Mononuclear cell (primary cell): ENCODE measurements at regions not wholly inside any gene's neighbourhood (a gene's known extent, or its start where the extent isn't known, plus 50 kb on each side); places are given as distances from the start of the nearest gene placed in this dataset.
"Not testable (repeated sequence)": the region's sequence is repeated elsewhere in the genome, so short reads cannot be mapped to it uniquely, and the experiment has no call there.

Experiments
- H3K27me3 ChIP-seq: 2 replicates; pipeline ENCODE4 v1.6.0; 2011; ENCODE audit warnings: low read length, control low read depth; ENCODE audit not compliant: insufficient read depth
- H3K4me1 ChIP-seq: 2 replicates; pipeline ENCODE4 v1.5.1; 2011; ENCODE audit warnings: mild to moderate bottlenecking, low read length, control low read depth; ENCODE audit not compliant: insufficient read depth
- H3K4me3 ChIP-seq: 2 replicates; pipeline ENCODE4 v1.5.1; 2011; ENCODE audit warnings: mild to moderate bottlenecking, low read length, moderate library complexity
- H3K9me3 ChIP-seq: 2 replicates; pipeline ENCODE4 v1.5.1; 2011; ENCODE audit warnings: low read depth, mild to moderate bottlenecking, control low read depth, low read length

- H3K9me3 ChIP-seq, result peaks cover 7% of the 10 kb centered on the region
- H3K4me3 ChIP-seq, result no peak overlapping the region
- H3K27me3 ChIP-seq, result no peaks in the 10 kb centered on the region
- H3K4me1 ChIP-seq, result no peaks in the 10 kb centered on the region
These were observed 97.1 kb upstream of the TMEM178A start for GRCh38 chr2:39568561-39569006.

DNA sequence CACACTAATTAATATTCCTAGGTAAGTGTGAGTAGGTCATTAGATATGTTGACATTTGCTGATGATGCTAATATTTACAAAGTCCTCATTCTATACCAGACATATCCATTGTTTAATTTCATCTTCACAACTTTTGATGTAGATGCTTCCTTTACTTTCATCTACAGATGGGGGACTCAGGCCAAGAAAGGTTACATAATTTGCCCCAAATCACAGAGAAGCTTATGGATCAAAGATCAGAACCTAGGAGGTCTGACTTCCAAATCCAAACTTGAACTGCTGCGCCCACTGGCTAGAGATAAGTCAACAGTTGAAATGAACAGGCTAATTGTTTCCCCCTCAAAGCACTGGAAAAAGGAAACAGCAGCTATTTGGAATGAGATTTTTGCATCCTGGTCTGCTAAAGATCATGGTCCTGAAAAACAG is 95.6 kb upstream of the TMEM178A start:
- Histone ChIP-seq H3K4me3 (no peak overlapping the region), H3K9me3 (no peaks in the 10 kb centered on the region), H3K4me1 (no peaks in the 10 kb centered on the region), H3K27me3 (no peaks in the 10 kb centered on the region)

DNA sequence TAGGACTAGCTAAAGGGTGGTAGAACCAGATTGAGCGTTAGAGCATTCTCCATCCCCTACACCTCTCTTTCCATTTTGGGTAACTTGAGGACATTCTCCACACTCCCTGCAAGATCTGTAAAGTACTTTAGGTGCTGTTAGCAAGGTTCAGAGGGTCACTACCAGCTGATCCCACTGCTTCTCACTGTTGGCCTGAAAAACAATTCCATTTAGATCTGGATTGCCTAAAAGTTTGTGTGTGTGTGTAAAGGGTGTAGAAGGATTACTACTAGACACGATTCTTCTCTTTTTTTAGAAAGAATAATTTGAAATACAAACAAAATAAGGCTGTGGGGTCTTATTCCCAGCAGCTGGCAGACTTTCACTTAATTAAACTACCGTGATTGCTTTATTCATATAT is 95.1 kb upstream of the TMEM178A start:
- Histone ChIP-seq H3K27me3 (no peaks in the 10 kb centered on the region), H3K4me3 (no peak overlapping the region), H3K9me3 (no peaks in the 10 kb centered on the region), H3K4me1 (no peaks in the 10 kb centered on the region)

DNA sequence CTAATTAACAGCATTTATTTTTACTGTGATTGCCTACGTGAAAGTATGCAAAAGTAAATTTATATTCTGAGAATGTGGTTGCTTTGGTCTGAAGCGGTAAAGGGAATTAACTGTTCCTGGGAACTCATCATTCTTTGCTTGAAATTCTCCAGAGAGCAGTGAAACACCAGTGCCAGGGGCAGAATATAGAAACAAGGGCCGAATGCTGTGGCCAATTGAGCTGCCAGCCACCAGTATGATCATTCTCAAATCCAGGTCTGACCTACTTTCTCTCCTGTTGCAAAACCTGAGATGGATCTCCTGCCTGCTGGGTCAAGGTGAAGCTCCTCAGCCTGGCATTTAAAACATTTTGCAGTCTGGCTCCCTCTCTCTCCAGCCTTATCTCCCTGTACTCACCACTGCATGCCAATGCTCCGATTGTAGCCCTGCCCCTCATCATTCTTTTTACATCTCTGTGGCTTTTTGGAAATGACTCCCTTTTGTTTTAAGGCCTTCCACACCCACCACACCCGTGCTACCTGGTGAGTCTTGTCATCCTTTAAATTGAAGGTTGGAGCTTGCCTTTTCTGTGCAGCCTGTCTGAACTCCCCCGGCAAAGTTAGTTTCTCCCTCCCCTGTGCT is 94.5 kb upstream of the TMEM178A start:
- no peak overlapping the region for H3K4me3 ChIP-seq
- H3K9me3 ChIP-seq, result no peaks in the 10 kb centered on the region
- H3K27me3 ChIP-seq, result no peaks in the 10 kb centered on the region
- H3K4me1 ChIP-seq, result no peaks in the 10 kb centered on the region

DNA sequence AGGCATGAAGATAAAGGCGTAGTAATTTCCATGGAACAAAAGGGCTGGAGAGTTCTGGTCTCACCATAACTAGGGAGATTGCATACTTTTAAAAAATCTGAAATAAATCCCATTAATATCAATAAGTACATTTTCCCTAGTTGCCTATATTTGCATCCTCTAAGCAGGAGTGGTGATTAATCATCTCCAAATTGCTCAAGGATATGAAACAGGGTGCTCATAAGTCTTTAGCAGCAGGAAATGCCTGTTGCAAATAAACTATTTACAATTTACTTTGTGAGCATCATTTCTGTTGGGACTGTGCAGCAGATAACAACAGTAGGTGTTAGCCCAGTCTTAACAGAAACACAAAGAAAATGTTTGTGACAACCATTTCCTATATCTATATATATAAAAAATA is 92.4 kb upstream of the TMEM178A start:
- Histone ChIP-seq H3K4me1 (no peaks in the 10 kb centered on the region), H3K9me3 (no peaks in the 10 kb centered on the region), H3K27me3 (no peaks in the 10 kb centered on the region), H3K4me3 (no peak overlapping the region)

DNA sequence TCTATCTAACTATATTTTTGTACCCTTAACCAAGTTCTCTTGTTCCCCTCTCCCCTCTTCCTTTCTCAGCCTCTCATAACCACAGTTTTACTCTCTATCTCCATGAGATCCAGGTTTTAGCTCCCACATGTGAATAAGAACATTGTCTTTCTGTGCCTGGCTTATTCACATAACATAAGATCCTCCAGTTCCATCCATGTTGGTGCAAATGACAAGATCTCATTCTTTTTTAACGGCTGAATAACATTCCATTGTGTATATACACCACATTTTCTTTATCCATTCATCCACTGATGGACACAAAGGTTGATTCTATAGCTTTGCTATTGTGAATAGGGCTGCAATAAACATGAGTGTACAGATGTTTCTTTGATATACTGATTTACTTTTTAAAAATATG is 83.9 kb upstream of the TMEM178A start:
- no peak overlapping the region for H3K4me3 ChIP-seq
- no peaks in the 10 kb centered on the region for H3K4me1 ChIP-seq
- H3K27me3 ChIP-seq, result no peaks in the 10 kb centered on the region
- no peaks in the 10 kb centered on the region for H3K9me3 ChIP-seq

GRCh38 chr2:39583213-39583612 is 82.5 kb upstream of the TMEM178A start:
- no peaks in the 10 kb centered on the region for H3K9me3 ChIP-seq
- H3K4me1 ChIP-seq, result no peaks in the 10 kb centered on the region
- H3K27me3 ChIP-seq, result no peaks in the 10 kb centered on the region
- no peak overlapping the region for H3K4me3 ChIP-seq

- H3K4me3 ChIP-seq, result no peak overlapping the region
- no peaks in the 10 kb centered on the region for H3K27me3 ChIP-seq
- H3K4me1 ChIP-seq, result no peaks in the 10 kb centered on the region
- no peaks in the 10 kb centered on the region for H3K9me3 ChIP-seq
These were observed 81.9 kb upstream of the TMEM178A start for GRCh38 chr2:39583781-39584180.

DNA sequence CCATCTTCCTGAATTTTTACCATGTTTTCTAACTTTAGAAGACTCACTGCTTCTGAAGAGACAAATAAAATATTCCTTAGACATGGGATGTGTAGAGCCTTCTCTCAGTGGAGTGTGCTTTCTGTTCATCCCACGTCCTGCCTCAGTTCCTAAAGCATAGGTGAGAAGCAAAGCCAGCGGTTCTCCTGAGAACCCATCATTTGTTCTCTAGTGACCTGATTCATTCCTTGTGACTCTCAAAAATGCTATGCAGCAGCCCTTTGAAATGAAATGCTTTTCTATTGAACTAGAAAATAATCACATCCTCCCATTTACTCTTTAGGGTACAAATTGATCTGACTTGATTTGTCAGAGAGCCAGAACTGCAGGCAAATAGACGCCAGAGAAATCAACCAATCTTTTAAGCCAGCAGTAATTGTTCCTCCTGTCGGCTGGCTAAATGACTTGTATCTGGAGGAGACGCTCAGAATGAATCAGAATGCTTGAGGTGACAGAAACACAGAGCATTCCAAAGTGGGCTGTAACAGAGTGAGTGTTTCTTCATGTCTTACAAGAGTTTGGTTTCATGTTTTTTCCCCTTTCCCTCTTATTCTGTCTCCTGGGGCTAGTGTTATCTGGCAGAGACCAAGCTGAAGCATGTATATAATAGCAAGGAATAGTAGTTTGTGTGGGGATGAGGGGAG is 81.3 kb upstream of the TMEM178A start:
- Histone ChIP-seq H3K4me1 (no peaks in the 10 kb centered on the region), H3K9me3 (no peaks in the 10 kb centered on the region), H3K27me3 (no peaks in the 10 kb centered on the region), H3K4me3 (no peak overlapping the region)

GRCh38 chr2:39585531-39585930 is 80.2 kb upstream of the TMEM178A start:
- H3K9me3 ChIP-seq, H3K27me3 ChIP-seq, H3K4me1 ChIP-seq: not testable (repeated sequence)

DNA sequence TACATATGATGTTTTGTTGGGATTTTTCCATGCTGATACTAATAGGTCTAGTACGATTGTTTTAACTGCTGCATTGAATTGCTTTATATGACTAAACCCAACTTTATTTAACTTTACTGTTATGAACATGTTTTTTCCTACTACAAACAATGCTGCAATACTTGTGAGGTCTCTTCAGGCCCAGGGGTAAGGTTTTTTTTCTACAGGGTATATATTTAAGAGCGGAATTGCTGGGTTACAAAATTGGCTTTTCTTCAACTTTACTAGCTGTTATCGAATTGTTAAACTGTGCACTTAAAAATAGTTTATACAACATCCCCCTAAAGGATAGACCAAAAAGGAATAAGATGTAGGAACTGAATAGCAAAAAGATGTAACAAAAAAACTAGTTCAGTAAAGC is 78.5 kb upstream of the TMEM178A start:
- no peaks in the 10 kb centered on the region for H3K27me3 ChIP-seq
- H3K4me1 ChIP-seq, result no peaks in the 10 kb centered on the region
- no peak overlapping the region for H3K4me3 ChIP-seq
- no peaks in the 10 kb centered on the region for H3K9me3 ChIP-seq

More at GRCh38 chr2:39585531-39585930, 80.2 kb upstream of the TMEM178A start:
- not testable (repeated sequence) for H3K4me3 ChIP-seq

DNA sequence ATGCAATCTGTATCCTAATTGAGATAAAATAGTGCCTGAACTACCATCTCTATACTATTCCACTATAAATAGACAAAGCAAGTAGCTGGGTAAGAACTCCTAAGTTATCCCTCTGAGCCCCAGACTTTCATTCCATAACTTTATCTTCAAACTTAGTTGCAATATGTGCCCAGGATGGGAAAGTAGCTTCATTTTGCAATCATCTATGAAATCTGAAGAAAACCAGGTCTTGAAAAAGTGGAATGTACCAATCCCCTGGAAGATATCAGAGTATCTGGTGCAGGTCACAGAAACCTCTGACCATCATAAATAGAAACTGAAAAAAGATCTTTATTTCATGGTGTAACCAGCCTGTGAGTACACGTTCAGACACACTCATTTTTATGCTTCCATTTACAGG is 78.1 kb upstream of the TMEM178A start:
- Histone ChIP-seq H3K27me3 (no peaks in the 10 kb centered on the region), H3K9me3 (no peaks in the 10 kb centered on the region), H3K4me1 (no peaks in the 10 kb centered on the region), H3K4me3 (no peak overlapping the region)

- H3K4me3 ChIP-seq, result no peak overlapping the region
- no peaks in the 10 kb centered on the region for H3K27me3 ChIP-seq
- no peaks in the 10 kb centered on the region for H3K4me1 ChIP-seq
- H3K9me3 ChIP-seq, result no peaks in the 10 kb centered on the region
These were observed 72.0 kb upstream of the TMEM178A start for GRCh38 chr2:39593439-39594393.

GRCh38 chr2:39595116-39595515 is 70.6 kb upstream of the TMEM178A start:
- H3K4me3 ChIP-seq, result no peak overlapping the region
- H3K9me3 ChIP-seq, result no peaks in the 10 kb centered on the region
- H3K4me1 ChIP-seq, result no peaks in the 10 kb centered on the region
- no peaks in the 10 kb centered on the region for H3K27me3 ChIP-seq

DNA sequence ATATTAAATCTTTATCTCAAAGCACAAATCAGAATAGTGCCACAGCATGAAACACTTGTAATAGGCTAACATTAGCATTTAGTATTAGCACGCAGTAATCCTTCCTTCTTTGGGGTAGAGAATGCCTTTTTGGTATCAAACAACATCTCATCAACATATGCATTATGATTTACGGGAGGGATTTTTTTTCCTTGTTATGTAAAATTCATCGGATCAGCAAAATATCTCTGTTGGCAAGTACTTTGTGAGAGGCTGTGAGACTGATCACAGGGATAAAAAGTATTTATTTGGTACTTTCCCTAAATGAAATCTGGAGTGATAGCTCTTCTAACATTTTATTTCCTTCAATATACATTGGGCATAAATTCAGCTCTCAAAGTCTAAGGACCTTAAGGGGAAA is 68.4 kb upstream of the TMEM178A start:
- no peaks in the 10 kb centered on the region for H3K4me1 ChIP-seq
- no peaks in the 10 kb centered on the region for H3K9me3 ChIP-seq
- no peaks in the 10 kb centered on the region for H3K27me3 ChIP-seq
- H3K4me3 ChIP-seq, result no peak overlapping the region
